Amygdala (tissue), 56 donors: ENCODE measurements at regions not wholly inside any gene's neighbourhood (a gene's known extent, or its start where the extent isn't known, plus 50 kb on each side); places are given as distances from the start of the nearest gene placed in this dataset.
"Not testable (repeated sequence)": the region's sequence is repeated elsewhere in the genome, so short reads cannot be mapped to it uniquely, and the experiment has no call there.

Source experiments
- DNase-seq, 56 donors: peaks; one replicate each; lab custom pipeline; 2025; lab: John Stamatoyannopoulos, UW

DNA sequence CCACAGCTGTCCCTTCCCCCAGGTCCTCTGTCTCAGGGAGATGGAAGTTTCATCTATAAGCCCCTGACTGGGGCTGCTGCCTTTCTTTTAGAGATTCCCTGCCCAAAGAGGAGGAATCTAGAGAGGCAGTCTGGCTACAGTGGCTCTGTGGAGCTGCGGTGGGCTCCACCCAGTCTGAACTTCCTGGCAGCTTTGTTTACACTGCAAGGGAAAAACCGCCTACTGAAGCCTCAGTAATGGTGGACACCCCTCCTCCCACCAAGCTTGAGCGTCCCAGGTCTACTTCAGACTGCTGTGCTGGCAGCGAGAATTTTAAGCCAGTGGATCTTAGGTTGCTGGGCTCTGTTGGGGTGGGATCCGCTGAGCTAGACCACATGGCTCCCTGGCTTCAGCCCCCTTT lies 184.1 kb upstream of the SLC35B3 start:
- DNase-seq = not testable (repeated sequence)

- no peak for DNase-seq
These were observed 173.4 kb upstream of the SLC35B3 start for GRCh38 chr6:8608737-8609136.

GRCh38 chr6:8589941-8590729 lies 154.8 kb upstream of the SLC35B3 start:
- DNase-seq = no peak

- no peak for DNase-seq
These were observed 152.8 kb upstream of the SLC35B3 start for GRCh38 chr6:8588176-8588575.

- DNase-seq = no peak
These were observed 147.9 kb upstream of the SLC35B3 start for GRCh38 chr6:8583291-8583690.

DNA sequence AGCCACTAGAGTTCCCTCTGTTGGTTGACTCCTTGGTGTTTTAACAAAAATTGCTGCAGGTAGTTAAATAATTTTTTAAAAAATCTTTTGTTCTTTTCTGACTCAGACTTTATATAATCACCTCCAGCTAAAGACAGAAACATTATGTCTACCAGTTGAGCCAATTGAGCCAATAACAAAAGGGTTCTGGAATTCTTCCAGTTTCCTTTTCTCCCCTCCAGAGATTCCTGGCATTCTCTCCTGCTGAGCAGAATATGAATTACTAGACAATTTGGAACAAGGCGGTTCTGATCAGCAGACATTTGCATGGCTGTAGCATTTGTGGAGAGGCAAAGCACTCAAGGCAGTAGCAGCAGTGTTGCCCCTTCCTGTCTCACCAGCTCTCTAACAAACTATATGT lies 144.0 kb upstream of the SLC35B3 start:
- DNase-seq = peak in 2 of 56 donors; percentile 0 to 8

DNA sequence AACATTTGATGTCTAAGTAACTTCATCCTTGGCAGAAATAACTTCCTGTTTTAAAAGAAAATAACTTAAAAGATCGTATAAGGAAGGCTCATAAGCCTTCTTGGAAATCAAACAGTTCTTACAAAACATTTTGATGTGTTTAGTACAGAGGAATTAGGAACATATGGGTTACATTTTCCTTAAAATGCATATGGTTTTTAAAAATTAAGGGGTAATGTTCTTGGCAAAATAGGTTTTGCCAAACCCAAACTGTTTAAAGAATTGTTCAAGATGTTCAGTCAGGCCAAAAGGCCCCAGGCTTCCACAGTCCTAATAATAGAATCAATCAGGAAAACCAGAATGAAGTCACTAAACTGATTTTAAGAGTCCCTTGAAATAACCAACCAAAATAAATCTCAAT lies 142.7 kb upstream of the SLC35B3 start:
- no peak for DNase-seq

- no peak for DNase-seq
These were observed 139.6 kb upstream of the SLC35B3 start for GRCh38 chr6:8574749-8575468.

GRCh38 chr6:8574311-8574710 lies 139.0 kb upstream of the SLC35B3 start:
- DNase-seq = no peak

DNA sequence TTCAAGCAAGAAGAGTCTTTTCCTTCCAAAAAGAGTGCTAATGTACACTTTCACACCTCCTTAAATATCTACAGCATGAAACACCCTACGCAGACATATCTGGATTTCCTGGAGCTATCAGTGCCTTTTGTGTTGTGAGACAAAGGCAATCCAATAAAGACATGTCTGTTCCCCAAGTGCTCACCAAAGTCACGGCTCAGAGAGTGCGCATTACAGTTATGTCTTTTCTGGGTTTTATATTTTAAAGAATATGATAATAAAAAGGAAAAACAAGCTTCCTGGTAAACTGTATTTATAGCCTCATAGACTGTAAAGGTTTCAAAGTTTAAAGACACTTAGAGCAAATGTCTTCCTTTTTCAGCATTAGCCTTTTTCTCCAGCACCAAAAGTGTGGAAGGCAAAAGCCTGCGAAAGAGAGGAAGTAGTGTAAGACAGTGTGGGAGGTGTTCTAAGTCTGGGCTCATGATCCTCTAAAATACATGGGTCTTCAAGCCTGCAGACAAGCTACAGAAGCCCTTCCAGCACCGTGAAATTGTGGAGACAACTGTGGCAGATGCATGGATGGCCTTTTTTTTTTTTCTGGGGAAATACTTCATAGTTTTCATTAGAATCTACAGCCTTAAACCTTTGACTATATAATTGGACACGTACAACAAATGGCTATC lies 135.0 kb upstream of the SLC35B3 start:
- peak in 1 of 56 donors; percentile 2 for DNase-seq

GRCh38 chr6:8562125-8562524 lies 126.8 kb upstream of the SLC35B3 start:
- no peak for DNase-seq

GRCh38 chr6:8558953-8559352 lies 123.6 kb upstream of the SLC35B3 start:
- DNase-seq = no peak

DNA sequence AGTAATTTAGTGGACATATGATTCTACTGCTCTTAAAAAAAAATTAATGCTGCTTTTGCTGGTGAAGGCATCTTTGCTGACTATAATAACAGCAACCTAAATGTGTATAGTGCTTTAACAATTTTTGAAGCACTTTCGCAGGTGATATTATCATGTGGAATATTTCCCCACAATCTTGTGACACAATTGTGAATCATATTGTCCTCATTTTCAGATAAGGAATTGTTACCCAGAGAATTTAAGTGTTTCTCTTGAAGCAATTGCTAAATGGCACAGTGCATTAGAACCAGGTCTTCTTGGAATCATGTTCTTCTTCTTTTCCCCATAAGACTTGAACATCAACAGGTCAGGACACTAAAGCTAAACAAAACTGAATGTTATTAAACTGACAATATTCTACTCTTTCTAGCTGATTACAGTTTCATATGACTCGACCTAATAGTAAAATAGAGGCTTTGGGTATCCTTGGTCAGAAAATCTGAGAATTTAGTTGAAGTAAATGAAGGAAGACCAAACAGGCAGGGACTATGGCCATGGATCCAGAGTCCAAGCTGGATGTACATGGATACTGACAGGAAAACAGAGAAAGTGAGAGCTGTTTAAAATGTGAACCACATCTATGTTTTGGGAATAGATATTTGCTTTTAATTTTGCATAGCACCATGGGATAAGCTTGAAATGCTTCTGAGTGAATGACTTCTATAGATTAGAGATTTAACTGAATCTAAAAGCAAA lies 121.8 kb upstream of the SLC35B3 start:
- DNase-seq = no peak

GRCh38 chr6:8556370-8557013 lies 121.1 kb upstream of the SLC35B3 start:
- DNase-seq = no peak

- no peak for DNase-seq
These were observed 116.6 kb upstream of the SLC35B3 start for GRCh38 chr6:8551993-8552392.

DNA sequence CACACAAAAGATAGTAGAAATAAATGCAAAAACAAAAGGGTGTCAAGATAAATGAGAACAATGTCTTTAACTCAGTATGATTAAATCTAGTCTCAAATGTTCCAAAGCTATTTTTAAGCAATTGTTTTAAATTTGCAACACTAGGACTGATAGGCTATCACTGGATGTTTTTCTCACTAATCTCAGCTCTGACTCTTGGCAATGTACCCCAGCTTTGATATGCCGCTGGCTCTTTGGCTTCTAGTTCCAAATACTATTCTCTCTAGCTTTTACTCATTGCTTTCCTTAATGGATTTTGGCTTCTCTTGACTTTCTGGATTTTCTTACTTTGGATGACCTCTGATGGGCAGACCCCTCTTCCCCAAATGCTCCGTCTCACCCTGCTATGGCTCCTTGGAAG lies 116.0 kb upstream of the SLC35B3 start:
- DNase-seq = no peak

DNA sequence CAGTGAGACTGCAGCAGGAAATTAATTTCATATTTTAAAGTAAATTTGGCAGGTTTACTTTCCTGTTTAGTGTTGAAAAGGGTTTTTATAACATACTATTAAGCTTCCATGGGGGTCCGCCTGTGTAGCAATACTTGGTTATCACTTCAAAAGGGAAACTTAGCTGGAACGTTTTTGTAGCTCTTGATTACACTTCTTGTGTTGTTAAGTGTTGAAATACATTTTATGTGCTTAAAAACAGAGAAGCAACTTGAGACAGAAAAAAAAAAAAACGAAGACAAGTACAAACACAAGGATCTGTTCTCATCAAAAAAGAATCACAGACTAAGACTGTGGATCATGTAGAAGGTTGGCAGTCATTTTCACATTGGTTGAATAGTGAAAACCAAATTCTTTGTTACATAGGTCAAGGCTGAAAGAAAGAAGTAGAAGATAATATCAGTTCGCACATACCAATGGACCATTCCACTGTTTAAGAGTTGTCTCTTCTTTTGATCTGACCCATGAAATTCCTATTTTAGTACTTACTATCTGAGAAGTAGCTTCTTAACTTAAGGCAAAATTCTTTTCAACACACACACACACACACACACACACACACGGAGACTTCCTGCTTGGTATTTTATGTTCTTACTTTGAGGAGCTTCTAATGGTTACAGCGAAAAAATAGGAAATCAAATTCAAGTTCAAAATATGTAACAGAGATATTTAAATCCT lies 113.9 kb upstream of the SLC35B3 start:
- no peak for DNase-seq

GRCh38 chr6:8546496-8546895 lies 111.2 kb upstream of the SLC35B3 start:
- DNase-seq = no peak

GRCh38 chr6:8545336-8545735 lies 110.0 kb upstream of the SLC35B3 start:
- no peak for DNase-seq

GRCh38 chr6:8543714-8544113 lies 108.4 kb upstream of the SLC35B3 start:
- no peak for DNase-seq
